RWPE1 (cell line): ENCODE measurements at regions not wholly inside any gene's neighbourhood (a gene's known extent, or its start where the extent isn't known, plus 50 kb on each side); places are given as distances from the start of the nearest gene placed in this dataset.

Experiments
- CTCF ChIA-PET: fragments of 350-600 bp; sonication (Branson Sonifier 250); formaldehyde crosslinking; extraction: SDS; loops from one replicate; lab custom pipeline; 2021; lab: Yijun Ruan, JAX
- POLR2A ChIA-PET: fragments of 400-600 bp; formaldehyde crosslinking; extraction: SDS; loops from one replicate; lab custom pipeline; 2020; ENCODE audit warnings: antibody characterized with exemption; ENCODE audit not compliant: low non-redundant PET; lab: Yijun Ruan, JAX
- DNase-seq: peaks from one replicate; pipeline ENCODE4 v3.0.0; 2012; ENCODE audit warnings: low spot score
- H3K27ac ChIP-seq: fragments of 450-650 bp; 2 replicates; pipeline ENCODE4 v1.5.1; 2017
- CTCF ChIP-seq: fragments of 450-650 bp; conservative IDR thresholded peaks from 2 replicates; pipeline ENCODE4 v1.5.1; 2017; ENCODE audit warnings: low read depth, mild to moderate bottlenecking

GRCh38 chr13:109913186-109913585, 126.8 kb upstream of the IRS2 start:
- CTCF ChIA-PET, result no interaction called here
- no peak for DNase-seq
- no peak overlapping the region for H3K27ac ChIP-seq
- POLR2A ChIA-PET, result no interaction called here
- TF ChIP-seq CTCF, result no peak

- POLR2A ChIA-PET, result no interaction called here
- CTCF ChIA-PET, result no interaction called here
- H3K27ac ChIP-seq, result no peak overlapping the region
- DNase-seq, result no peak
- TF ChIP-seq CTCF, result no peak
Measured at GRCh38 chr13:109910194-109910593, 123.8 kb upstream of the IRS2 start.

GRCh38 chr13:109906976-109907375, 120.6 kb upstream of the IRS2 start:
- no peak for TF ChIP-seq CTCF
- ChIA-PET POLR2A (no interaction called here), CTCF (no interaction called here)
- DNase-seq, result no peak
- no peak overlapping the region for H3K27ac ChIP-seq

- ChIA-PET CTCF (no interaction called here), POLR2A (no interaction called here)
- no peak for DNase-seq
- TF ChIP-seq CTCF, result no peak
- no peak overlapping the region for H3K27ac ChIP-seq
Measured at GRCh38 chr13:109904218-109904617, 117.8 kb upstream of the IRS2 start.

GRCh38 chr13:109900741-109901140, 114.4 kb upstream of the IRS2 start:
- POLR2A ChIA-PET, result no interaction called here
- H3K27ac ChIP-seq, result no peak overlapping the region
- no peak for DNase-seq
- TF ChIP-seq CTCF, result no peak
- CTCF ChIA-PET, result no interaction called here

- CTCF ChIA-PET, result no interaction called here
- POLR2A ChIA-PET, result no interaction called here
- no peak for TF ChIP-seq CTCF
Measured at GRCh38 chr13:109900320-109900719, 113.9 kb upstream of the IRS2 start.

GRCh38 chr13:109899748-109900147, 113.4 kb upstream of the IRS2 start:
- ChIA-PET POLR2A (no interaction called here), CTCF (no interaction called here)
- H3K27ac ChIP-seq, result no peak overlapping the region
- TF ChIP-seq CTCF, result no peak
- DNase-seq, result no peak

More at GRCh38 chr13:109900320-109900719, 113.9 kb upstream of the IRS2 start:
- DNase-seq, result no peak
- no peak overlapping the region for H3K27ac ChIP-seq
